K562 (cell line): ENCODE measurements at regions not wholly inside any gene's neighbourhood (a gene's known extent, or its start where the extent isn't known, plus 50 kb on each side); places are given as distances from the start of the nearest gene placed in this dataset.

Source experiments
- AFF4 ChIP-seq: sonication (generic); formaldehyde crosslinking; IDR thresholded peaks from 2 replicates; pipeline ENCODE4 v1.8.0; 2023; ENCODE audit warnings: mild to moderate bottlenecking, missing genetic modification reagents
- CTBP1 ChIP-seq: fragments of 450-650 bp; IDR thresholded peaks from 2 replicates; pipeline ENCODE4 v1.6.1; 2016; ENCODE audit warnings: borderline replicate concordance
- KLF10 ChIP-seq: fragments of 250-450 bp; sonication (Bioruptor Pico); IDR thresholded peaks from 2 replicates; pipeline ENCODE4 v1.6.1; 2021; ENCODE audit warnings: matching md5 sums
- NR2F6 ChIP-seq: fragments of 450-650 bp; formaldehyde crosslinking; IDR thresholded peaks from 2 replicates; pipeline ENCODE4 v1.4.0; 2020; ENCODE audit warnings: mild to moderate bottlenecking
- RFX1 ChIP-seq: fragments of 450-650 bp; IDR thresholded peaks from 2 replicates; pipeline ENCODE4 v1.6.1; 2016; ENCODE audit warnings: mild to moderate bottlenecking, moderate library complexity
- USF1 ChIP-seq: sonication (generic); formaldehyde crosslinking; IDR thresholded peaks from 2 replicates; pipeline ENCODE4 v1.9.0; 2022; ENCODE audit warnings: mild to moderate bottlenecking, missing genetic modification reagents
- ZBTB17 ChIP-seq: fragments of 450-650 bp; formaldehyde crosslinking; IDR thresholded peaks from 2 replicates; pipeline ENCODE4 v1.4.0; 2020; ENCODE audit warnings: mild to moderate bottlenecking
- ZNF764 ChIP-seq: fragments of 250-450 bp; sonication (Bioruptor Pico); IDR thresholded peaks from 2 replicates; pipeline ENCODE4 v1.4.0; 2020; ENCODE audit warnings: low read depth, mild to moderate bottlenecking, moderate library complexity
- TF ChIP-seq, protein P1 (sequence below), 2 experiments: fragments of 450-650 bp; formaldehyde crosslinking in 1 of 2; IDR thresholded peaks; 2 replicates each; pipeline versions ENCODE4 v1.4.0 to v1.6.1; 2014 to 2020; ENCODE audit warnings: mild to moderate bottlenecking in 2 of 2, borderline replicate concordance in 1 of 2, low read depth in 1 of 2
- TF ChIP-seq, protein P2 (sequence below): sonication (generic); formaldehyde crosslinking; IDR thresholded peaks from 2 replicates; pipeline ENCODE4 v1.8.0; 2023; ENCODE audit warnings: missing genetic modification reagents, mild to moderate bottlenecking, borderline replicate concordance

- TF ChIP-seq, protein P1, sequence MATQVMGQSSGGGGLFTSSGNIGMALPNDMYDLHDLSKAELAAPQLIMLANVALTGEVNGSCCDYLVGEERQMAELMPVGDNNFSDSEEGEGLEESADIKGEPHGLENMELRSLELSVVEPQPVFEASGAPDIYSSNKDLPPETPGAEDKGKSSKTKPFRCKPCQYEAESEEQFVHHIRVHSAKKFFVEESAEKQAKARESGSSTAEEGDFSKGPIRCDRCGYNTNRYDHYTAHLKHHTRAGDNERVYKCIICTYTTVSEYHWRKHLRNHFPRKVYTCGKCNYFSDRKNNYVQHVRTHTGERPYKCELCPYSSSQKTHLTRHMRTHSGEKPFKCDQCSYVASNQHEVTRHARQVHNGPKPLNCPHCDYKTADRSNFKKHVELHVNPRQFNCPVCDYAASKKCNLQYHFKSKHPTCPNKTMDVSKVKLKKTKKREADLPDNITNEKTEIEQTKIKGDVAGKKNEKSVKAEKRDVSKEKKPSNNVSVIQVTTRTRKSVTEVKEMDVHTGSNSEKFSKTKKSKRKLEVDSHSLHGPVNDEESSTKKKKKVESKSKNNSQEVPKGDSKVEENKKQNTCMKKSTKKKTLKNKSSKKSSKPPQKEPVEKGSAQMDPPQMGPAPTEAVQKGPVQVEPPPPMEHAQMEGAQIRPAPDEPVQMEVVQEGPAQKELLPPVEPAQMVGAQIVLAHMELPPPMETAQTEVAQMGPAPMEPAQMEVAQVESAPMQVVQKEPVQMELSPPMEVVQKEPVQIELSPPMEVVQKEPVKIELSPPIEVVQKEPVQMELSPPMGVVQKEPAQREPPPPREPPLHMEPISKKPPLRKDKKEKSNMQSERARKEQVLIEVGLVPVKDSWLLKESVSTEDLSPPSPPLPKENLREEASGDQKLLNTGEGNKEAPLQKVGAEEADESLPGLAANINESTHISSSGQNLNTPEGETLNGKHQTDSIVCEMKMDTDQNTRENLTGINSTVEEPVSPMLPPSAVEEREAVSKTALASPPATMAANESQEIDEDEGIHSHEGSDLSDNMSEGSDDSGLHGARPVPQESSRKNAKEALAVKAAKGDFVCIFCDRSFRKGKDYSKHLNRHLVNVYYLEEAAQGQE (IDR thresholded peaks at IDR 0.05; ENCODE audit: borderline replicate concordance): 0 out of 2 replicates have a peak, but pooled peaks have one; percentile 12
- TF ChIP-seq, protein P1 (CRISPR knock-in tag; IDR thresholded peaks at IDR 0.05; ENCODE audit: low read depth): no peak
- TF ChIP-seq ZBTB17 (no peak), RFX1 (no peak), KLF10 (CRISPR knock-in tag) (no peak), CTBP1 (no peak), AFF4 (CRISPR knock-in tag) (no peak), NR2F6 (CRISPR knock-in tag) (no peak), ZNF764 (CRISPR knock-in tag) (no peak), USF1 (CRISPR knock-in tag) (peak; percentile 49)
- TF ChIP-seq, protein P2, sequence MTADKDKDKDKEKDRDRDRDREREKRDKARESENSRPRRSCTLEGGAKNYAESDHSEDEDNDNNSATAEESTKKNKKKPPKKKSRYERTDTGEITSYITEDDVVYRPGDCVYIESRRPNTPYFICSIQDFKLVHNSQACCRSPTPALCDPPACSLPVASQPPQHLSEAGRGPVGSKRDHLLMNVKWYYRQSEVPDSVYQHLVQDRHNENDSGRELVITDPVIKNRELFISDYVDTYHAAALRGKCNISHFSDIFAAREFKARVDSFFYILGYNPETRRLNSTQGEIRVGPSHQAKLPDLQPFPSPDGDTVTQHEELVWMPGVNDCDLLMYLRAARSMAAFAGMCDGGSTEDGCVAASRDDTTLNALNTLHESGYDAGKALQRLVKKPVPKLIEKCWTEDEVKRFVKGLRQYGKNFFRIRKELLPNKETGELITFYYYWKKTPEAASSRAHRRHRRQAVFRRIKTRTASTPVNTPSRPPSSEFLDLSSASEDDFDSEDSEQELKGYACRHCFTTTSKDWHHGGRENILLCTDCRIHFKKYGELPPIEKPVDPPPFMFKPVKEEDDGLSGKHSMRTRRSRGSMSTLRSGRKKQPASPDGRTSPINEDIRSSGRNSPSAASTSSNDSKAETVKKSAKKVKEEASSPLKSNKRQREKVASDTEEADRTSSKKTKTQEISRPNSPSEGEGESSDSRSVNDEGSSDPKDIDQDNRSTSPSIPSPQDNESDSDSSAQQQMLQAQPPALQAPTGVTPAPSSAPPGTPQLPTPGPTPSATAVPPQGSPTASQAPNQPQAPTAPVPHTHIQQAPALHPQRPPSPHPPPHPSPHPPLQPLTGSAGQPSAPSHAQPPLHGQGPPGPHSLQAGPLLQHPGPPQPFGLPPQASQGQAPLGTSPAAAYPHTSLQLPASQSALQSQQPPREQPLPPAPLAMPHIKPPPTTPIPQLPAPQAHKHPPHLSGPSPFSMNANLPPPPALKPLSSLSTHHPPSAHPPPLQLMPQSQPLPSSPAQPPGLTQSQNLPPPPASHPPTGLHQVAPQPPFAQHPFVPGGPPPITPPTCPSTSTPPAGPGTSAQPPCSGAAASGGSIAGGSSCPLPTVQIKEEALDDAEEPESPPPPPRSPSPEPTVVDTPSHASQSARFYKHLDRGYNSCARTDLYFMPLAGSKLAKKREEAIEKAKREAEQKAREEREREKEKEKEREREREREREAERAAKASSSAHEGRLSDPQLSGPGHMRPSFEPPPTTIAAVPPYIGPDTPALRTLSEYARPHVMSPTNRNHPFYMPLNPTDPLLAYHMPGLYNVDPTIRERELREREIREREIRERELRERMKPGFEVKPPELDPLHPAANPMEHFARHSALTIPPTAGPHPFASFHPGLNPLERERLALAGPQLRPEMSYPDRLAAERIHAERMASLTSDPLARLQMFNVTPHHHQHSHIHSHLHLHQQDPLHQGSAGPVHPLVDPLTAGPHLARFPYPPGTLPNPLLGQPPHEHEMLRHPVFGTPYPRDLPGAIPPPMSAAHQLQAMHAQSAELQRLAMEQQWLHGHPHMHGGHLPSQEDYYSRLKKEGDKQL (CRISPR knock-in tag): no peak
Observed at GRCh38 chr19:31220540-31220939, 128.7 kb downstream of the TSHZ3 start (continued).
